HEK293 (cell line): ENCODE measurements at regions not wholly inside any gene's neighbourhood (a gene's known extent, or its start where the extent isn't known, plus 50 kb on each side); places are given as distances from the start of the nearest gene placed in this dataset.

Source experiments
- CTCF ChIA-PET: fragments of 350-600 bp; formaldehyde crosslinking; extraction: SDS; loops from one replicate; lab custom pipeline; 2021; ENCODE audit warnings: antibody characterized with exemption; lab: Yijun Ruan, JAX
- POLR2A ChIA-PET: fragments of 300-600 bp; formaldehyde crosslinking; extraction: SDS; loops from one replicate; lab custom pipeline; 2020; ENCODE audit warnings: antibody characterized with exemption, inconsistent platforms; lab: Yijun Ruan, JAX
- H3K27ac ChIP-seq: fragments of 200-500 bp; sonication (Bioruptor generic); 2 replicates; pipeline ENCODE4 v1.5.1; 2014; ENCODE audit warnings: low read depth, low read length, control low read depth, inconsistent platforms; ENCODE audit errors: extremely low read depth
- H3K36me3 ChIP-seq, 2 experiments: fragments of 200-500 bp in 1 of 2; sonication (Bioruptor generic) in 1 of 2; 1 replicate in 1 of 2; 2 replicates in 1 of 2; pipeline ENCODE4 v1.5.1; 2014 to 2017; ENCODE audit warnings: inconsistent platforms in 2 of 2, low read length in 2 of 2; ENCODE audit not compliant: control insufficient read depth in 2 of 2, insufficient read depth in 1 of 2
- H3K4me1 ChIP-seq: fragments of 200-500 bp; sonication (Bioruptor generic); 2 replicates; pipeline ENCODE4 v1.5.1; 2014; ENCODE audit warnings: mild to moderate bottlenecking, low read length, inconsistent platforms; ENCODE audit not compliant: control insufficient read depth, insufficient read depth
- H3K4me3 ChIP-seq: 2 replicates; pipeline ENCODE4 v1.5.1; 2011; ENCODE audit warnings: low read depth, mild to moderate bottlenecking, control low read depth, low read length, moderate library complexity
- H3K9me3 ChIP-seq: fragments of 200-500 bp; sonication (Bioruptor generic); 2 replicates; pipeline ENCODE4 v1.5.1; 2014; ENCODE audit warnings: low read depth, low read length, inconsistent platforms; ENCODE audit not compliant: control insufficient read depth, insufficient read depth
- CTCF ChIP-seq: fragments of 450-650 bp; formaldehyde crosslinking; IDR thresholded peaks from 2 replicates; pipeline ENCODE4 v1.5.1; 2016; ENCODE audit warnings: missing biosample characterization, missing genetic modification characterization
- KLF17 ChIP-seq: fragments of 450-650 bp; formaldehyde crosslinking; IDR thresholded peaks from 2 replicates; pipeline ENCODE4 v1.5.1; 2016; ENCODE audit warnings: missing biosample characterization, missing genetic modification characterization
- KLF7 ChIP-seq: fragments of 450-650 bp; formaldehyde crosslinking; IDR thresholded peaks from 2 replicates; pipeline ENCODE4 v1.5.1; 2016; ENCODE audit warnings: missing biosample characterization, missing genetic modification characterization, borderline replicate concordance
- PRDM4 ChIP-seq: fragments of 450-650 bp; formaldehyde crosslinking; IDR thresholded peaks from 2 replicates; pipeline ENCODE4 v1.5.1; 2017; ENCODE audit warnings: missing biosample characterization, missing genetic modification characterization
- PRDM6 ChIP-seq: fragments of 450-650 bp; formaldehyde crosslinking; IDR thresholded peaks from 2 replicates; pipeline ENCODE4 v1.5.1; 2017; ENCODE audit warnings: missing biosample characterization, missing genetic modification characterization
- ZBTB17 ChIP-seq: fragments of 450-650 bp; formaldehyde crosslinking; IDR thresholded peaks from 2 replicates; pipeline ENCODE4 v1.5.1; 2016; ENCODE audit warnings: missing biosample characterization, missing genetic modification characterization
- ZBTB21 ChIP-seq: fragments of 450-650 bp; formaldehyde crosslinking; IDR thresholded peaks from 2 replicates; pipeline ENCODE4 v1.5.1; 2017; ENCODE audit warnings: missing biosample characterization, missing genetic modification characterization
- ZNF133 ChIP-seq: fragments of 450-650 bp; formaldehyde crosslinking; IDR thresholded peaks from 2 replicates; pipeline ENCODE4 v1.5.1; 2016; ENCODE audit warnings: missing biosample characterization, missing genetic modification characterization
- ZNF138 ChIP-seq: fragments of 450-650 bp; formaldehyde crosslinking; IDR thresholded peaks from 2 replicates; pipeline ENCODE4 v1.5.1; 2016; ENCODE audit warnings: missing biosample characterization, missing genetic modification characterization, borderline replicate concordance
- ZNF148 ChIP-seq: fragments of 450-650 bp; formaldehyde crosslinking; IDR thresholded peaks from 2 replicates; pipeline ENCODE4 v1.5.0; 2017; ENCODE audit warnings: missing biosample characterization, missing genetic modification characterization, borderline replicate concordance
- ZNF157 ChIP-seq: fragments of 450-650 bp; formaldehyde crosslinking; IDR thresholded peaks from 2 replicates; pipeline ENCODE4 v1.5.1; 2016; ENCODE audit warnings: missing biosample characterization, missing genetic modification characterization
- ZNF24 ChIP-seq: fragments of 450-650 bp; formaldehyde crosslinking; IDR thresholded peaks from 2 replicates; pipeline ENCODE4 v1.5.1; 2016; ENCODE audit warnings: missing biosample characterization, missing genetic modification characterization
- ZNF324 ChIP-seq: fragments of 450-650 bp; formaldehyde crosslinking; IDR thresholded peaks from 2 replicates; pipeline ENCODE4 v1.5.1; 2016; ENCODE audit warnings: missing biosample characterization, missing genetic modification characterization
- ZNF513 ChIP-seq: fragments of 450-650 bp; IDR thresholded peaks from 2 replicates; pipeline ENCODE4 v1.5.1; 2018; ENCODE audit warnings: missing biosample characterization, missing genetic modification characterization
- ZNF530 ChIP-seq: fragments of 450-650 bp; formaldehyde crosslinking; IDR thresholded peaks from 2 replicates; pipeline ENCODE4 v1.5.1; 2016; ENCODE audit warnings: low read depth, missing biosample characterization, missing genetic modification characterization
- ZNF548 ChIP-seq: fragments of 450-650 bp; formaldehyde crosslinking; IDR thresholded peaks from 2 replicates; pipeline ENCODE4 v1.5.1; 2016; ENCODE audit warnings: missing biosample characterization, missing genetic modification characterization
- ZNF580 ChIP-seq: fragments of 450-650 bp; formaldehyde crosslinking; IDR thresholded peaks from 2 replicates; pipeline ENCODE4 v1.5.1; 2016; ENCODE audit warnings: missing biosample characterization, missing genetic modification characterization
- ZNF600 ChIP-seq: fragments of 450-650 bp; formaldehyde crosslinking; IDR thresholded peaks from 2 replicates; pipeline ENCODE4 v1.5.1; 2016; ENCODE audit warnings: missing biosample characterization, missing genetic modification characterization
- ZNF621 ChIP-seq: fragments of 450-650 bp; formaldehyde crosslinking; IDR thresholded peaks from 2 replicates; pipeline ENCODE4 v1.5.1; 2017; ENCODE audit warnings: missing biosample characterization, missing genetic modification characterization
- ZNF623 ChIP-seq: fragments of 450-650 bp; formaldehyde crosslinking; IDR thresholded peaks from 2 replicates; pipeline ENCODE4 v1.5.1; 2016; ENCODE audit warnings: missing biosample characterization, missing genetic modification characterization
- ZNF776 ChIP-seq: fragments of 450-650 bp; formaldehyde crosslinking; IDR thresholded peaks from 2 replicates; pipeline ENCODE4 v1.5.0; 2017; ENCODE audit warnings: missing biosample characterization, missing genetic modification characterization, borderline replicate concordance

- no peak for TF ChIP-seq KLF17 (tag by site-specific recombination)
- TF ChIP-seq ZNF623 (tag by site-specific recombination) = peak; percentile 95
- TF ChIP-seq ZNF133 (tag by site-specific recombination) = no peak
- TF ChIP-seq ZNF621 (tag by site-specific recombination) = no peak
- no peak for TF ChIP-seq ZNF548
- no peak for TF ChIP-seq ZNF157 (tag by site-specific recombination)
Observed at GRCh38 chr1:25038699-25039098, 108.6 kb upstream of the RUNX3 start.

GRCh38 chr1:25037174-25038074 lies 107.3 kb upstream of the RUNX3 start:
- no peak overlapping the region for H3K4me3 ChIP-seq
- ChIA-PET CTCF (interaction anchor here (0.6 to 3.9 kb wide), 33 partner anchors 10 to 1612 kb away, joined by 3 to 34 read pairs (median 5); no protein-coding TSS in a partner anchor), POLR2A (interaction anchor here (0.8 kb wide), 1 partner anchor 11 kb away, joined by 3 read pairs; no protein-coding TSS in a partner anchor)
- no peak overlapping the region for H3K27ac ChIP-seq
- H3K4me1 ChIP-seq = no peaks in the 10 kb centered on the region
- no peaks in the 10 kb centered on the region for H3K9me3 ChIP-seq
- no peaks in the 10 kb centered on the region for H3K36me3 ChIP-seq
- TF ChIP-seq ZNF24 (tag by site-specific recombination) = no peak
- no peak for TF ChIP-seq ZBTB21 (tag by site-specific recombination)
- peak; percentile 86 for TF ChIP-seq ZBTB17 (tag by site-specific recombination)
- TF ChIP-seq ZNF776 (tag by site-specific recombination) = no peak
- 0 out of 2 replicates have a peak, but pooled peaks have one; percentile 33 for TF ChIP-seq ZNF580 (tag by site-specific recombination)
- no peak for TF ChIP-seq ZNF600 (tag by site-specific recombination)
- TF ChIP-seq CTCF (tag by site-specific recombination) = peak; percentile 45; the same call in 1 of the 2 replicates
- TF ChIP-seq ZNF324 (tag by site-specific recombination) = 0 out of 2 replicates have a peak, but pooled peaks have one; percentile 22
- no peak for TF ChIP-seq ZNF148 (tag by site-specific recombination)
- no peak for TF ChIP-seq PRDM6 (tag by site-specific recombination)
- no peak for TF ChIP-seq KLF7 (tag by site-specific recombination)
- TF ChIP-seq ZNF513 = peak; percentile 77
- TF ChIP-seq ZNF530 = no peak
- TF ChIP-seq ZNF138 (tag by site-specific recombination) = no peak
- no peak for TF ChIP-seq PRDM4

More at GRCh38 chr1:25038699-25039098, 108.6 kb upstream of the RUNX3 start:
- Histone ChIP-seq H3K36me3 (no peaks in the 10 kb centered on the region), H3K4me1 (no peaks in the 10 kb centered on the region), H3K4me3 (no peak overlapping the region), H3K9me3 (no peaks in the 10 kb centered on the region), H3K27ac (no peak overlapping the region)
- ChIA-PET POLR2A (interaction anchor here (0.6 kb wide), 1 partner anchor 137 kb away, joined by 4 read pairs; no protein-coding TSS in a partner anchor), CTCF (interaction anchor here (0.8 to 3.9 kb wide), 12 partner anchors 9 to 203 kb away, joined by 3 to 34 read pairs (median 10); no protein-coding TSS in a partner anchor)
